Calu3 (cell line): ENCODE measurements at regions not wholly inside any gene's neighbourhood (a gene's known extent, or its start where the extent isn't known, plus 50 kb on each side); places are given as distances from the start of the nearest gene placed in this dataset.

Source experiments
- BruUV-seq: library from RNA; stranded (reverse); fragments of 400-500 nt; replicated peaks from 2 replicates; lab custom pipeline; 2021; lab: Mats Ljungman, UMichigan
- CTCF ChIA-PET: fragments of 300-600 bp; sonication (Branson Sonifier 250); formaldehyde crosslinking; loops from one replicate; lab custom pipeline; 2022; ENCODE audit warnings: antibody characterized with exemption; lab: Charles Lee
- DNase-seq: peaks from one replicate; pipeline ENCODE4 v3.0.0; 2022
- H3K27ac Mint-ChIP-seq: one replicate; pipeline ENCODE4 v1.8.0; 2022; ENCODE audit warnings: mixed read lengths; ENCODE audit not compliant: unreplicated experiment
- H3K27me3 Mint-ChIP-seq: one replicate; pipeline ENCODE4 v1.8.0; 2022; ENCODE audit warnings: mixed read lengths; ENCODE audit not compliant: unreplicated experiment
- H3K36me3 Mint-ChIP-seq: one replicate; pipeline ENCODE4 v1.8.0; 2022; ENCODE audit warnings: mild to moderate bottlenecking, moderate library complexity, mixed read lengths; ENCODE audit not compliant: insufficient read depth, unreplicated experiment
- H3K4me1 Mint-ChIP-seq: one replicate; pipeline ENCODE4 v1.8.0; 2022; ENCODE audit warnings: mild to moderate bottlenecking, low read depth, mixed read lengths; ENCODE audit not compliant: unreplicated experiment
- H3K4me3 Mint-ChIP-seq: one replicate; pipeline ENCODE4 v1.8.0; 2022; ENCODE audit warnings: mild to moderate bottlenecking, low read depth, moderate library complexity, mixed read lengths; ENCODE audit not compliant: unreplicated experiment
- H3K9me3 Mint-ChIP-seq: one replicate; pipeline ENCODE4 v1.8.0; 2022; ENCODE audit warnings: low read depth, mixed read lengths; ENCODE audit not compliant: unreplicated experiment
- CTCF ChIP-seq: fragments of 200-600 bp; IDR thresholded peaks from one replicate; pipeline ENCODE4 v1.8.0; 2022; ENCODE audit warnings: antibody characterized with exemption; ENCODE audit not compliant: unreplicated experiment
- intact Hi-C: fragments of 100-400 bp; cut with micrococcal nuclease; formaldehyde crosslinking; loops from one replicate; pipeline ENCODE4 v1.10.0; 2022; ENCODE audit not compliant: unreplicated experiment

- no peak overlapping the region for H3K27ac Mint-ChIP-seq
- H3K36me3 Mint-ChIP-seq: no peaks in the 10 kb centered on the region
- no TSS peak for BruUV-seq
- intact Hi-C loops: no loop called here
- H3K9me3 Mint-ChIP-seq: no peaks in the 10 kb centered on the region
- CTCF ChIA-PET: interaction anchor here (0.7 kb wide), 1 partner anchor 1250 kb away, joined by 3 read pairs; no protein-coding TSS in a partner anchor
- no peak overlapping the region for H3K4me3 Mint-ChIP-seq
- H3K4me1 Mint-ChIP-seq: no peaks in the 10 kb centered on the region
- H3K27me3 Mint-ChIP-seq: no peaks in the 10 kb centered on the region
- DNase-seq: no peak
- no peak for TF ChIP-seq CTCF
Measured at GRCh38 chr13:44887515-44887914, 101.8 kb downstream of the NUFIP1 start.

GRCh38 chr13:44884076-44884729 is 105.1 kb downstream of the NUFIP1 start:
- no peak overlapping the region for H3K27ac Mint-ChIP-seq
- no TSS peak for BruUV-seq
- no peaks in the 10 kb centered on the region for H3K36me3 Mint-ChIP-seq
- CTCF ChIA-PET: no interaction called here
- no peak overlapping the region for H3K4me3 Mint-ChIP-seq
- no peak for TF ChIP-seq CTCF
- intact Hi-C loops: no loop called here
- no peaks in the 10 kb centered on the region for H3K4me1 Mint-ChIP-seq
- H3K9me3 Mint-ChIP-seq: no peaks in the 10 kb centered on the region
- no peak for DNase-seq
- H3K27me3 Mint-ChIP-seq: no peaks in the 10 kb centered on the region

DNA sequence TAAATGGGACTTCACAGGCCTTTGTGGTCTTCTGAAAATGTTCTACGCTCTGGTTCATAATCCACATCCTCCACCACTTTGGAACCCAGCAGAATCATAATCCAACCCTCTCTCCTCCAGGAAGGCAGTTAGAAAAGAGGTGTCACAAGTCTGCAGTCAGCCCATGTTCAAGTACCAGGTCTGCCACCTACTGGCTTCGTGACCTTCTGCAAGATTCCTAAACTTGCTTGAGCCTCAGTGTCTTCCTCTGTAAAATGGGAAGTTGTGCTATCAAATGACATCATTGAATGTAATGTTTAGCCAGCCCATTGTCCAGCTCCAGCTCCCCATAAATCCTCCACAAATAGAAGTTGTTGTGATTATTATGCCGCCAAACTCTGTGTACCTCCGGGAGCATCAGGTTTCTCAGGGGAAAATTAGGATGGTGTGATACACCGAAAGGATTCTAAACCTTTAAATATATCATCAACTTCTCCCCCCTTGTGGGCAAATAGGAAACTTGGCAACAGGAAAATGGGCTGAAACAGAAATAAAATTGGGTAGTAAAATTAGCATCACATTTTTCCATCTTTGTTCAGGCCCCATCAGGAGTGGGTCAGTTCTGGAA is 109.7 kb downstream of the NUFIP1 start:
- H3K4me1 Mint-ChIP-seq: no peaks in the 10 kb centered on the region
- DNase-seq: peak; percentile 15

GRCh38 chr13:44876782-44877324 is 112.4 kb downstream of the NUFIP1 start:
- no TSS peak for BruUV-seq
- no peaks in the 10 kb centered on the region for H3K36me3 Mint-ChIP-seq
- CTCF ChIA-PET: no interaction called here
- intact Hi-C loops: no loop called here
- H3K4me3 Mint-ChIP-seq: no peak overlapping the region
- no peaks in the 10 kb centered on the region for H3K9me3 Mint-ChIP-seq
- H3K4me1 Mint-ChIP-seq: no peaks in the 10 kb centered on the region
- no peak overlapping the region for H3K27ac Mint-ChIP-seq
- no peaks in the 10 kb centered on the region for H3K27me3 Mint-ChIP-seq
- no peak for DNase-seq
- TF ChIP-seq CTCF: no peak

More for the DNA sequence above, 109.7 kb downstream of the NUFIP1 start:
- H3K27me3 Mint-ChIP-seq: no peaks in the 10 kb centered on the region
- CTCF ChIA-PET: no interaction called here
- H3K27ac Mint-ChIP-seq: no peak overlapping the region
- no peaks in the 10 kb centered on the region for H3K9me3 Mint-ChIP-seq
- no TSS peak for BruUV-seq
- H3K36me3 Mint-ChIP-seq: no peaks in the 10 kb centered on the region
- no peak for TF ChIP-seq CTCF
- H3K4me3 Mint-ChIP-seq: no peak overlapping the region
- intact Hi-C loops: loop anchor here (1.0 kb wide), 1 partner anchor 396 kb away; no protein-coding TSS in a partner anchor
